ENCODE measurements at regions not wholly inside any gene's neighbourhood (a gene's known extent, or its start where the extent isn't known, plus 50 kb on each side); places are given as distances from the start of the nearest gene placed in this dataset.
"Not testable (repeated sequence)": the region's sequence is repeated elsewhere in the genome, so short reads cannot be mapped to it uniquely, and the experiment has no call there.

GRCh38 chr6:134442073-134442472 lies 124.2 kb upstream of the SGK1 start:
- DNase-seq (ENCODE audit: low read depth, low spot score): no peak
- in situ Hi-C loops (cut with HindIII; ENCODE audit: low pct_unique_long_range_greater_than_20kb, low sequenced_read_pairs): no loop called here

GRCh38 chr6:134438837-134439236 lies 120.9 kb upstream of the SGK1 start:
- no peak for DNase-seq (ENCODE audit: low read depth, low spot score)
- in situ Hi-C loops (cut with HindIII; ENCODE audit: low pct_unique_long_range_greater_than_20kb, low sequenced_read_pairs): no loop called here

DNA sequence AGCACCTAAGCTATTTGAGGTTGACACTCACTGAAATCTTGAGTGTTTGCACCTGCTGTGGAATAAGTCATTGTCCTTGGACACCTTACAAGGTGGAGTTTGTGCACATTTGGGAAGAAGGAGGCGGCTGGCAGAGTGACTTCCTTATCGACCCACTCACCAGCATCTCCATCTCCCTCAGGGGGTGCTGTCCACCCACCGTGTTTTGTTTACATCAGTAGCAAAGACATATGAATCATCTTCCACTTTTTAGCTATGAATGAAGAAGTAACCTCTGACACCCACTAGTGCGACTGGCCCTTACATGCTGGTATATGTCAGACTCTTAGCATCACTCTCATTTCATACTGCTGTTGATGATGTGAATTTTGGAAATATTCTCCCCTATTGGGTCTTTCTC lies 119.5 kb upstream of the SGK1 start:
- in situ Hi-C loops (cut with HindIII; ENCODE audit: low pct_unique_long_range_greater_than_20kb, low sequenced_read_pairs): no loop called here
- DNase-seq (ENCODE audit: low read depth, low spot score): peak; percentile 59

DNA sequence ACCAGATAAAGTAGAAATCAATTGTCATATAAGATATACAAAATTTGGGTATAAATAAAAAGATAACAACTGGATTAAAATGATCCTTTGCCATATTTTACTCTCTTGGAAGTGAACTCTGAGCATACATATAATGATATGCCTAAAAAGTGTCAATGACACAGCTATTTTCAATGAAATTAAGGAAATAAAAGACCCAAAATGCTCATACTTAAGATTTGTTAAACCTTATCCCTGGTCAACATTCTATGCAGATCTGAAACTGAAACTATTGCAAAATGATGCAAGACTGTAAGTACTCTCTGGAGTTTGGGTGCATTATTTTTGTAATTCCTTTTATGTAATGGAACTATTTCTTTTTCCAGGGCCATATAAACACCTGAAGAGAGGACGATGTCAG lies 119.0 kb upstream of the SGK1 start:
- in situ Hi-C loops (cut with HindIII; ENCODE audit: low pct_unique_long_range_greater_than_20kb, low sequenced_read_pairs): no loop called here
- DNase-seq (ENCODE audit: low read depth, low spot score): no peak

- in situ Hi-C loops (cut with HindIII; ENCODE audit: low pct_unique_long_range_greater_than_20kb, low sequenced_read_pairs): no loop called here
- peak; percentile 93 for DNase-seq (ENCODE audit: low read depth, low spot score)
These were observed 118.4 kb upstream of the SGK1 start for GRCh38 chr6:134436281-134436815.

- in situ Hi-C loops (cut with HindIII; ENCODE audit: low pct_unique_long_range_greater_than_20kb, low sequenced_read_pairs): no loop called here
- no peak for DNase-seq (ENCODE audit: low read depth, low spot score)
These were observed 117.9 kb upstream of the SGK1 start for GRCh38 chr6:134435814-134436280.

GRCh38 chr6:134434019-134434942 lies 116.4 kb upstream of the SGK1 start:
- in situ Hi-C loops (cut with HindIII; ENCODE audit: low pct_unique_long_range_greater_than_20kb, low sequenced_read_pairs): no loop called here

GRCh38 chr6:134432036-134432435 lies 114.1 kb upstream of the SGK1 start:
- in situ Hi-C loops (cut with HindIII; ENCODE audit: low pct_unique_long_range_greater_than_20kb, low sequenced_read_pairs): no loop called here
- DNase-seq (ENCODE audit: low read depth, low spot score): no peak

More at GRCh38 chr6:134434019-134434942, 116.4 kb upstream of the SGK1 start:
- no peak for DNase-seq (ENCODE audit: low read depth, low spot score)

- in situ Hi-C loops (cut with HindIII; ENCODE audit: low pct_unique_long_range_greater_than_20kb, low sequenced_read_pairs): no loop called here
- no peak for DNase-seq (ENCODE audit: low read depth, low spot score)
These were observed 113.5 kb upstream of the SGK1 start for GRCh38 chr6:134431421-134431859.

GRCh38 chr6:134429861-134430380 lies 112.0 kb upstream of the SGK1 start:
- in situ Hi-C loops (cut with HindIII; ENCODE audit: low pct_unique_long_range_greater_than_20kb, low sequenced_read_pairs): no loop called here
- no peak for DNase-seq (ENCODE audit: low read depth, low spot score)

GRCh38 chr6:134427721-134428120 lies 109.8 kb upstream of the SGK1 start:
- DNase-seq (ENCODE audit: low read depth, low spot score): no peak
- in situ Hi-C loops (cut with HindIII; ENCODE audit: low pct_unique_long_range_greater_than_20kb, low sequenced_read_pairs): no loop called here

DNA sequence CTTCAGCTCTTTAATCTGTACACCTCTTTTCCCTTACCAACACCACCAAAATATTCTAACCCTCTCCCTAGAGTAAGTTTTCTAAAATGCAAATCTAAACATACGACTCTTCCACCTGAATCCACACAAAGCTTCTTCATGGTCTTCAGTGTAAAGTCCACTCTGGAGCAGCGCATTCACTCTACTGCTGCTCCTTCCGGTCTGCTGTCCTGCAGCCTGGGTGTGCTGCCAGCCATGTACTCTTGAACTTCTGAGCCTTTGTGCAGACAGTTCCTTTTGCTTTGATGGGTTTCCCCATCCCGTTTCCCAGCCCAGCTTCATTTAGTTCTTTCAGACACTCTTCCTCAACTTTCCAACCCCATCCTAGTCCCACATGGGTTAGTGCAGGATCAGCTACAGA lies 108.7 kb upstream of the SGK1 start:
- in situ Hi-C loops (cut with HindIII; ENCODE audit: low pct_unique_long_range_greater_than_20kb, low sequenced_read_pairs): no loop called here

DNA sequence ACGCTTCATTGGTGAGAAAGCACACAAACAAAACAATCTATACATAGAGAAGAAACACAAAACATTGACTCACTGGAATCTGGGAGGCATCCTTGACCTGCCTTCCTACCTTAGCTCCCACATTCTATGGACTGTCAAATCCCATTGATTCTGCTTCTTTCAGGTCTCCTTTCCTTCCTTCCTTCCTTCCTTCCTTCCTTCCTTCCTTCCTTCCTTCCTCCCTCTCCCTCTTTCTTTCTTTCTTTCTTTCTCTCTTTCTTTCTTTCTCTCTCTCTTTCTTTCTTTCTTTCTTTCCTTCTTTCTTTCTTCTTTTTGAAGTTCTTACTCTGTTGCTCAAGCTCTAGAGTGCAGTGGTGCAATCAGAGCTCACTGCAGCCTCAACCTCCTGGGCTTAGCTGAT lies 108.0 kb upstream of the SGK1 start:
- DNase-seq (ENCODE audit: low read depth, low spot score); in situ Hi-C loops (cut with HindIII; ENCODE audit: low pct_unique_long_range_greater_than_20kb, low sequenced_read_pairs): not testable (repeated sequence)

More for the DNA sequence above, 108.7 kb upstream of the SGK1 start:
- DNase-seq (ENCODE audit: low read depth, low spot score): no peak

DNA sequence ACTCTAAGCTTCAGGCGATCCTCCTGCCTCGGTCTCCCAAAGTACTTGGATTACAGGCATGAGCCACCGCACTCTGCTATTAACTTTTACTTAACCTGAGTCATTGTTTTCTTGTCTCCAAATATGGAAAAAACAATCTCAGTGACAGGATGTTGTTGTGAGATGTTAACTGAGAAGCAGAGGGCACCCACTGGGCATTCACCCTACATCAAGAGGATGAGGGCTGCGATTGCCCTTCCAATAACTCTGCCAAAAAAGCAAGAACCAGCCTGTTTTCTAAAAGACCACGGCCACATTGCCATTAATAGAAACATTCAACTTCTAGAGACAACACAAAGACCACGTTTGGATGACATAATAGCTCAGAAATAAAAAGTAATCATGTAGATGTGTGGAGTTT lies 107.6 kb upstream of the SGK1 start:
- in situ Hi-C loops (cut with HindIII; ENCODE audit: low pct_unique_long_range_greater_than_20kb, low sequenced_read_pairs): no loop called here
- no peak for DNase-seq (ENCODE audit: low read depth, low spot score)

GRCh38 chr6:134424798-134425170 lies 106.9 kb upstream of the SGK1 start:
- no peak for DNase-seq (ENCODE audit: low read depth, low spot score)
- in situ Hi-C loops (cut with HindIII; ENCODE audit: low pct_unique_long_range_greater_than_20kb, low sequenced_read_pairs): no loop called here

- DNase-seq (ENCODE audit: low read depth, low spot score): no peak
- in situ Hi-C loops (cut with HindIII; ENCODE audit: low pct_unique_long_range_greater_than_20kb, low sequenced_read_pairs): no loop called here
These were observed 106.4 kb upstream of the SGK1 start for GRCh38 chr6:134424165-134424797.

- no peak for DNase-seq (ENCODE audit: low read depth, low spot score)
- in situ Hi-C loops (cut with HindIII; ENCODE audit: low pct_unique_long_range_greater_than_20kb, low sequenced_read_pairs): no loop called here
These were observed 104.7 kb upstream of the SGK1 start for GRCh38 chr6:134422426-134423231.

DNA sequence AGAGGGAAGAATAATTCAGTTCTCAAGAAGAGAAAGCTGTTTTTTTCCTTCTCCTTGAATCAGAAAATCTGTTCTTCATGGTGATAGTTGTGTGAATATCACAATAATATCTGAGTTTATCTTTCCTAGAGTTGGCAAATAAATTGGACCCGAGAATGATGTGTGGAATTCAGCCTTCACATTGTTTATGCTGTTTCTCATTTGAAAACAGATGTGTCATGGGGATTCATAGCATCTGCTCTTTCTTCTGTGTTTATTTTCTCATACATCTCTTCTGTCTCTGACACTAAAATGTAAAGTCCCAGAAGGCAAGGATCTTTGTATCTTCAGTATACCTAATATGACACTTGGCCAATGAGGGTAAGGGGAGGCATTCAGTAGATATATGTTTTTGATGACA lies 103.6 kb upstream of the SGK1 start:
- in situ Hi-C loops (cut with HindIII; ENCODE audit: low pct_unique_long_range_greater_than_20kb, low sequenced_read_pairs): no loop called here
- DNase-seq (ENCODE audit: low read depth, low spot score): no peak

All from SK-MEL-5 (cell line).